CD4-positive, alpha-beta T cell treated with Interleukin-4 for 1 hour (primary cell): ENCODE measurements at regions not wholly inside any gene's neighbourhood (a gene's known extent, or its start where the extent isn't known, plus 50 kb on each side); places are given as distances from the start of the nearest gene placed in this dataset.

Experiments used
- DNase-seq, 2 donors: peaks; one replicate each; pipeline ENCODE4 v3.0.0-alpha.2; 2020 to 2022

DNA sequence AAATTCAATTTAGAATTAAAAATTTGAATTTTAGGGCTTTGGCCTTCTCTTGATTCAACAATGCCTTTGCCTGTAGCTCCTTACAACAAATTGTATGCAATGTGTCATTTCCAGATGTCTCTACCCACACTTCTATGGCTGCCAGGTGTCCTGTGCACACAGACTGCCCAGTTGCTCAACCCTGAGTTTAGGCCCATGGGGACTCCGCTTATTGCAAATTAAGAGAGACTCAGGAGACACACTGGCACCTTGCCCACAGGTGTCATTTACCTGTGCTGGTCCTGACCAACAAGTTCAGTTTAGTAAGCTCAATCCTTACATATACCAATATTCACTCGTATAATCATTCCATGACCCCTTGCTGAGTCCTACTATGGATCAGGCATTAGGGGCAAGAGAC is 236.1 kb downstream of the OMA1 start:
- no peak for DNase-seq

DNA sequence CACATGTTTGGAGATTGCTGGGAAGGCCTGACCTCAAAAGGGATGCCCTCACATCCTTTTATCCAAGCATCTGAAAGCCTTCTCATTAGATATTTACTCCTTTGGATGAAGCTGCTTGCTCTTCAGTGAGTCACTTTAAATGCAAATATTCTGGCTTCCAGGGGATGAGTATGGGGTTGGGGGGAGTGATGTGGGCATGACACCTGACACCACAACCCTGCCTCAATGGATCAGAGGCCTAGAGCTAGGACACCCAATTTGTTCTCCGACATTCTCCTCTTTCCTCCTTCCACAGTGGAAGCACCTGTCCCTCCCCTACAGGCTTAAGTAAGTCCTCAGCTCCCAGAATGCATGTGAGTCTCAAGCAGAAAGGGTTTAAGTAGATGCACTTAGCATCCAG is 238.3 kb downstream of the OMA1 start:
- DNase-seq, result no peak

DNA sequence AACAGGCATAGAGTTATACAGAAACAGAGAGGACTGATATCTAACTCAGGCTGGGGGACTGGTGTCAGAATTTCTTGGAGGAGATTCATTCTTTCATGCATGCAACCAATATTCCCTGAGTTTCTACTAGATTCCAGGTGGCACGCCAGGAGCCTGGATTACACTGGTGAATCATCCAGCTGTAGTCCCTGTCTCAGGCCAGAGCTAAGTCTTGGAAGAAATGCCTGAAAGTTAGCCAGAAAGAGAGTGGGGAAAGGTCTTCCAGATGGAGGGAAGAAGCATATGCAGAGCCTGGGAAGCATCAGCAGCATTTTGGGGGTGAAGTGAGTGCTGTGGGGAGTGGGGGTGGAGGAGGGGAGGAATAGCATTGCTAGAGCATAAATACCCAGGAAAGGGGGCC is 239.1 kb downstream of the OMA1 start:
- no peak for DNase-seq

DNA sequence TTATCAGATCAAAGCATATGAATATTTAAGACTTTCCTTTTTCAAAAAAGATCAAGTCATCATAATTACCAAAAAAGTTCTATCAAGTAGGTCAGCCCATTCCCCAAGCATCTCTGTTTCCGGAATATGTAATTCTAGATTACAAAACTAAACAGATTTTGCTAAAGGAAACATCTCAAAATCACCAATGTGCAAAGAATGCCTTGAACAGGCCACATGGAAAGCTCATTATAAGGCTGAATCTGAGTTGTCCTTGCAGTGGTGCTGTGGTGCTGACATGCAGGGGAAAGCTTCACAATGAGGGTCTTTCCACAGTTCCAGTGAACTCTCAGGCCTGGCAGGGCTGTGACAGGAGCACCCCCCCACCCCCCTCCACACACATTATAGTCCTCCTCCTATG is 240.9 kb downstream of the OMA1 start:
- DNase-seq, result no peak

DNA sequence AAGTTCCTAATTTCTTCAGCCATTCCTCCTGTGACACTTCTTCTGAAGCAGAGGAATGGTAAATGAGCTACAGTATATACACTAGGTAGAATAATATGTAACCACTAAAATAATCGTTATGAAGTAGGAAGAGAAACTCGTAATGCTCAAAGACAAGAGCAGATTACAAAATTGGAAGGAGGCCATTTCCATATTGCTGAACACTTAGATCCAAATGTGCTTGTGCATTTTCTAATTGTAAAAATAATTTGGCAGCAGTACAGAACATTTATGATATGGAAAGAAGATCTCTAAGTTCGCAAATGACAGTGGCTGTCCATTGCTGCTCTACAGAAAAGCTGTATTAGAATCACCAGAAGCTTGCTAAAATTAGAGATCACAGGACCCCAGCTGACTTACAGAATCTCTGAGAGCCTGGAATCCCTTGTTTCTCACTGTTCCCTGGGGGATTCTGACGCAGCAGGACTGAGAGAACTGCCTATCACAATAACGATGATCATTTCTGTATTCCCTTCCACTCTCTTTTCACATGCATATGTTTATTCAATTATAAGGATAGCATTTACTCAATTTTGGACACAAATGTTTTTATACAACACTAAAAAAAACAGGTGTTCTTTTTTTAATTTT is 242.1 kb downstream of the OMA1 start:
- DNase-seq, result no peak

DNA sequence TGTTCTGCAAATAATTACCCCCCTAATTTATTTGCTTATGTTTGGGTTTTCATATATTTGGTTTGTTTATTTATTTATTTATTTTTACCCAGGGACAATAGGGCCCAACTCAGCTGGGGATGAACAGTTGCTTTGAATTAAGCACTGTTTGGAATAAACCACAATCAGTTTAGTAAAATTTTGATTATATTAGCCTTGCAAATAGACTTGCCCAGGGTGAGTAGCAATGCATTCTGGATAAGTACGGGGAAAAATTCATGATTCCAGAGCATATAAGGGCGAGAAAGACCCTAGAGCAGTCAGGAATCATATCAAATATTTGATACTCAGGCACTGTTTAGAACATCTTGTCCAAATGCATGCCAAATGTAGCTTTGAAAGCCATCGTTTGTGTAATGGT is 242.7 kb downstream of the OMA1 start:
- no peak for DNase-seq

DNA sequence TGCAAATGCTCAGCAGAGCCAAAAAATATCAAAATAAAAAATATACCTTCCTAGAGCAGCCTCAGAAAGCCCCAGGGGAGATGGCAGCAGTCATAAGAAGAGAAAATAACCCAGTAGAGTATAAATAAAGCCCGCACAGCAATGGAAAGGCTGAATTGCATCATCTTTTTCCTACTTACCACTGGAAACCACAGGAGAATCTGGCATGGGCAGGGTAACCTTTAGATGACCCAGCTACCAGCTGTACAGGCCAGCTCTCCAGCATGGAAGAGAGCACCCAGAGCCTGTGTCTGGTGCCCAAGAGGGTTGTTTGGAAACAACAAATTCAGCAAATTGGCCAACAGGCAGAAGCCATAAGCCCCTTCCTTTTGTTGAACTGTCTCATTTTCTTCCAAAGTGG is 253.1 kb downstream of the OMA1 start:
- no peak for DNase-seq

DNA sequence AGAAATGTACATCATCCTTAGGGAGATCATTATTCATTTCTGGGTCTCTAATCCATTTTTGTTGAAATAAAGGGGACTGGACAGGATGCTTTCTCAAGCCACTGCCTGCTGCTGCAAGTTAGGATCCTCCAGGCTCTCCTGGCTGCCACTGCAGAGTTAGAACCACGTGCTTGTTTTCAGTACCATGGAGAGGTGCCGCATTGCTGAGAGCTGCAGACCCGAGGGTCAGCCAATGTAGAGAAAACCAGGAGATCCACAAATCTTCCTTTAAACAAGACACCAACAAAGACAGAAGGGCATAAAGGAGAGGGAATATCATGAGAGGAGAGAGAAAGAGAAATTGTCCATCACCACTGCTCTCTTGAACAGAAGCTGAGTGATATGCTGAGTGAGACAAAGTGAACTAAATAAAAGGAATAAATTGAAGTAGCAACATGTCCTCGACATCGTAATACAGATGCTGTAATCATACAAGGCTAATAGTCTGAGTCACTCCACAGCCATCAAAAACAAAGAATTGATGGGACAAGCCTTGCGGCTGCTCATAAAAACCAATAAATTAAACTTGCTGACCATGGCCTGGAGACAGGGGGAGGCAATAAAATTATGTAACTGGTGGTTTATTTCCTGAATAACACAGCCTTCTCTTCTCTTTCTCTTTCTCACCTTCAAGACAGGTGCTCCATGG is 255.7 kb downstream of the OMA1 start:
- no peak for DNase-seq

DNA sequence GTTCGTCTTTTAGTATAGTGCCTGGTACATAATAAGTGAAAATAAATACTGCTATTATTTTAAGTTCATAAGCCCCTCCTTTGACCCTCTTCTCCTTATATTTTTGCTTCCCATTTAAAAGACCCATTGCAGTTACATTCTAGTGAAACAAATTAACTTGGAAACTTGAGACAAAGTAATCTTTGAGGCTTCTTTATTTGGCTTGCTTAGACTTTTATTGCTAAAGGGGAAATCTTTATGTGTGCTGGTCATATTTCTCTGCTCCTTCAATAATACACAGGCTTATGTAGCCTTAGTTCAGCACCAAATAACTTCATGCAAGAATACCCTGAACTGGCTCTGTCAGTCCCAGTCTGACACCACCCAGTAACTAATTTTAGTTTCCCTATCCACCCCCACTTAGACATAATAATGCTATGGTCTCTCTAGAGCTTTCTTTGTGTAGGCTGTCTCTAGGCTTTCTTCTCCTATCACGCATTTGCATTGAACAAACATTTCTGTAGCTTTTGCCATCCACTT is 257.8 kb downstream of the OMA1 start:
- DNase-seq, result no peak

DNA sequence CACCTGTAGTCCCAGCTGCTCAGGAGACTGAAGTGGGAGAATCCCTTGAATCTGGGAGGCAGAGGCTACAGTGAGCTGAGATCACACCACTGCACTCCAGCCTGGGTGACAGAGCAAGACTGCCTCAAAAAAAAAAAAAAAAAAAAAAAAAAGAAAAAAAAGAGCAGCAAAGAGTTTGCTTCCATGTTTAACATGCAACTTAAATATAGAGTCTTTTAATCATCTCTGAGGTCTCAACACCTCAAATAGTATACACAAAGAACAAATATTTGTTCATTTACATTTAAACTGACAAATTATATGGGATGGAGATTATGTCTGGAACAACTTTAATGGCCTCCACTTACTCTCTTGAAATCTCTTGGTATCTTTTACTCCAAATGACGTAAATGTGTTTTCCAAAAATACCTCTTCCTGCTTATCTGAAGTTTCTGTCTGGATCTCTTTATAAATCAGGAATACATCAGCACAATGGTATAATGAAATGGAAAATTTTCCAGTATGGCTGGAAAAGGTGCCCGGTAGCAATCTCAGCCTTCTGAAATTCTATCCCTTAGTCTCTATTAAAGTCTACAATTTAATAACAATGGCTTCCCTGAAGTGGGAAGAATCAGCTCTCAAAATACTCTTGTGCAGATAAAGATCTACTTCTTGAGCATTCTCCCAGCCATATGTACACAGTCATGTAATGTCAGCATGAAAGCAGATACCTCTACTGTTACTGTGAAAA is 258.5 kb downstream of the OMA1 start:
- DNase-seq, result no peak

DNA sequence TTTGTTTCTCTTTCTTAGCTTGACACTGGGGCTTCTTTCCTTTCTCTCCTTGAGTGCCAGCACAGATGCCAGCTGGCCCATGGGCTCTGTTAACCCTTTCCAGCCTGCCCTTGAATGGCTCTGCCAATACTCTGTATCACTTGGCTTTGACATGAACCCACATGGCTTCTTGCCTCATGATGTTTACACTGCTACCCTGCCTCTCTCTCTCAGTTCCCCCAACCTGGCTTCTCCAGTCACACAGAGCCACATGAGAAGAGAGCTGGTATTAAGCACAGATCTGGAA is 262.4 kb downstream of the OMA1 start:
- no peak for DNase-seq

DNA sequence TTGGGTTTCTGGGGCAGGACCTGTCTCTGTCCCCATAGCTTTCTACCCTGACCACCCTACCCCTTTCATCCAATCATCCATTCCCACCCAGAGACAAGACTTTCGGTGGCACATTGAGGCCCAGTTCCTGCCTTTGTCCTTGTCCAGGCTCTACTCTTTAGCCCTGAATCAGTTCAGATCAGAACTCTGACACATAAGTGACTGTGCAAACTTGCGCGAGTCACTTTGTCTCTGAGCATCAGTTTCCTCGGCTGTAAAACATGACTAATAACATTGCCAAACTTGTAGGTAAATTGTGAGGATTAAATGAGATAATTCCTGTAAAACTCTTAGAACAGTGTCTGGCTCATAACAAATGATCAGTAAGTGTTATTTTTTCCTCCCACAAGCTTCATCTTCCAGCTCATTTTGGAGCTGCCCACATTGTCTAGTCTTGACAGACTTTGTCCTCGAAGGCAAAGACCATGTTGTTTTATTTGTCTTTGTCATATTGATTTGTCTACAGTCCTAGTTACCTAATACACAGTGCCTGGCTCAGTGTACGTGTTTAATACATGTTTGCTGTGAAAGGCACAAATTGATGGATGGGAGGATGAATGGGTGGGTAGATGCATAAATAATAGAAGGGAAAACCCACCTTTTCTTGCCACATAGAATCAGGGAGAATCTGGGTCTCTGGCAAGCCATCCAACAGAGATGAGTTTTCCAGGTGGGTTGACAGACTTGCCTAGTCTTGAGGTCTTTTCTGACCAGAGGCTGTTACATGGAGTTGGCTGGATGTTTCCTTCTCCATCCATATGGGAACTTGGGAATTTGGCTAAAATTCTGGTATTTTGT is 262.9 kb downstream of the OMA1 start:
- DNase-seq, result no peak

DNA sequence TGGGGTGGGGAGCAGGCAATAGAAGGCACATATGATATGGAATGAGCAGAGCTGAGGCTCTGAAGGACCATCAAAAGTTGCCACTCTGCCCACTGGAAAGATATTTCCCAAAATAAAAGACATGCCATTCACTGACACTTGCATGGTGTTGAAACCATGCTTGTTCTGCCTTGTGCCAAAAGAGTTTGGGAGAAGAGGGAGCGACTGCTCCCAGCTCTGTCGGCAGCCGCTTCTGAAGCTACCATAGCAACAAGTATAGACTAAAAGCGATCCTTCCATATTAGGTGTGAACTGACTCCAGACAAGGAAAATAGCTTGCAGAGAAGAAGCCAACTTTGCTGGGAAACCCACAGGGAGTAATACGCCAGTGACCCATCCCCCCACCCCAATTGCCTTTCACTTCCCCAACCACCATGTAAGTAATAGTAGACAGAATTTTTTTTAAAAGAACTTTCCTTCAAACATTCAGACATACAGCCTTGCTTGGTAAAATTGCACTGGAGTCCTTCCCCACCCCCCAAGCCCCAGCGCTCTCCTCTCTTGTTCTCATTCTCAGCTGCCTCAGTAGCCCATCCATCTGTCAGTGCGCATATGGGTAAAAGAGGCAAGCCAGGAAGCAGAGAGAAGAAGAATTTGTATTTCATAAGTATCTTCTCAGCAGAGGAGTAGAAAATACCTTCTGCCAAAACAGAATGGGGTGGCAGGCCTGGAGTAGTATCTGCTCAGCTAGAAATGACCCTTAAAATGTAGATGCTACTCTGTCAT is 263.7 kb downstream of the OMA1 start:
- DNase-seq, result no peak

DNA sequence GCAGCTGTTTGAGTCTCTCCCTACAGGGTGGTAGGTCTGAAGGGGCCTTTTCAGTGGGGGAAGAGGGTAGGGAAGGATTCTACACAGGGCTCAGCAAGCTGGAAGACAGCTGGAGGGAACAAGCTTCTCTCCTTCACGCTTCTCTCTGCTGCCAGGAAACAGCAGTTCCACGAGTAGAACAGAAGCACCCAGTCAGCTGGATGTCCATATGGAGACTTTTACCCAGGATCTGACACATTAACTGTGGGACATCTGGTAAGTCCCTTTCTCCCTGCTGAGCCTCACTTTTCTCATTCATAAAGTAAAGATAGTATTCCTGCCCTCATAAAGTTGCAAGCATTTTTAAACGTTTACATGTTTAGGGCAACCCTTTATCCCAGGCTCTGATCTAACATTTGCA is 280.3 kb downstream of the OMA1 start:
- no peak for DNase-seq

DNA sequence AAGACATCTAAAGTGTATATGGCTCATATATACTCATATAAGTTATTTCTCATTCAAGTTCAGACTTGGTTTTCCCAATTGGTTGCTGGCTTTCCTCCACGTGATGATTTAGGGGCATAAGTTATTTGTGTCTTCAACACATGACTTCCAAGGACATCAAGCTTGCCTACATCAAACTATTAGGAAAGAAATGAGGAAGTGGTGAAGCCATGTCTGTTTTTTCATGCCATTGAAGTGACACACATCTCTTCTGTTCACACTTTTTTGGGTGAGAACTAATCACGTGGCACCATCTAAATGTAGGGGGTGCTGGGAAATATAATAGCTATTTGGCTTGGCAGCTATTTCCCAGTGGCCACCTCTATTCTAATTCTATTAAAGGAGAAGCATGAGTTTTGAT is 282.1 kb downstream of the OMA1 start:
- no peak for DNase-seq

DNA sequence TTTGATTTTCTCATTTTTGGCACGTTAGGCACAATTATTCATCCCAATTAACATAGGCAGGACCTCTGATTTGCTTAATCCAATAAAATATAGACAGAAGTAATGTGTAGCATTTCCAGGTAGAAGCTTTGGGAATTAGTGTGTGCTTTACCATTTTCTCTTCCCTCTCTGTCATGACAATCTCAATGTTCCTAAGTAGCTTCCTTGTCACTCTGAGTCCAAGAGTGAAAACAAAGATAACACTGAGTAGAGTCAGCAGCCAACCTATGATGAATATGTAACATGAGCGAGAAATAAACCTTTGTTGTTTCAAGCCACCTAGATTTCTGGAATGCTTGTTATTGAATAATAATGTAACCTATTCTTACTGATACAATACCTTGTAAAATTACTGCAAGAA is 283.8 kb downstream of the OMA1 start:
- no peak for DNase-seq

DNA sequence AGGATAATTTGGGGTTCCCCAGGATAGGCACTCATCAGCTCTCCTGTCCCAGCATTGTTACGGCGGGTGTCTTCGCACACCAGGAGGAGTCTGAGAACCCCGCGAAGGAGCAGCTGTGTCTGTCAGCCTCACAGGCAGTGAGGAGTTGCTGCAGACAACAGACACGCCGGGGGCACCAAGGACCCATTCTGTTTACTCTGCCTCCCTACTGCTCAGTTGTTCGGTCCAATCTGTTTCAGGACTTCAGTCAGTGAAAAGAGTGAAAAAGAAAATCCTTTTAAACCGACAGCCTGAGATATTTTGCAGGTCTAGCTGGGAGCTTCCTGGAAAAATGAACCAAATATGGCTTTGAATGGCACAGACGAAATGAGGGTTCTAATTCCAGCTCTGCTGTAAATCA is 288.4 kb downstream of the OMA1 start:
- DNase-seq, result no peak

DNA sequence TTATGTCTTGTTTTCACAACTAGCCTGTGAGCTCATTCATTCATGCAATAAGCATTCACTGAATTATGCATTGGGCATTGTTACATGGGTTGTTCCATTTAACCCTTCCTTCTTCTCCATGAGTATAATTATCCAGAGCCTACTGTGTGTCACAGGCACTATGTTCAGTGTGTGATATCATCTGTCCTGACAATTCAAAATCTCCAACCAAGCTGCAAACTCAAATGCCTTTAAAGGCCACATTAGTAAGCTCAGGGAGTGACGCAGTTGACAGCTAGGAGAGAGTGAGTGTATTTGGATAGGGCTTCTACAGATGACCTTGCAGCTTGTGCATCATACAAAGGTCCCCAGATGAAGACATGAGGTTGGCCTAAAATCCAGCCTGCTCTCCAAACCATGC is 289.5 kb downstream of the OMA1 start:
- DNase-seq, result no peak

DNA sequence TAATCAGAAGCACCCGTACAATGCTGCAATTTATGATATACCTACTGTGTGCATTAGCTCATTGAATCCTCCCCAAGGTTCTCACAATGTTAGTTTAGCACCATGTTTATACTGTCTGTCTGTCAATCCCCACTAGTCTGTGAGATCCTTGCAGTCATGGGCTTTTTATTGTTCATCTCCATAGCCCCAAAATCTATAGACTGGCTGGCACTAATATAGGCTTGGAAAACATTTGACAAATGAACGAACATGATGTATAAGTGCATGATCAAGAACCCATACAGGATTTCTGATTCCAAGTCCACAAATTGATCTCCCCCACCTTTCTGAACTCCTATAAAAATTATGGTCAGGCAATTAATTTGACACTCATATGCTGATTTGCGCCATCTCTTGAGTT is 290.0 kb downstream of the OMA1 start:
- no peak for DNase-seq

DNA sequence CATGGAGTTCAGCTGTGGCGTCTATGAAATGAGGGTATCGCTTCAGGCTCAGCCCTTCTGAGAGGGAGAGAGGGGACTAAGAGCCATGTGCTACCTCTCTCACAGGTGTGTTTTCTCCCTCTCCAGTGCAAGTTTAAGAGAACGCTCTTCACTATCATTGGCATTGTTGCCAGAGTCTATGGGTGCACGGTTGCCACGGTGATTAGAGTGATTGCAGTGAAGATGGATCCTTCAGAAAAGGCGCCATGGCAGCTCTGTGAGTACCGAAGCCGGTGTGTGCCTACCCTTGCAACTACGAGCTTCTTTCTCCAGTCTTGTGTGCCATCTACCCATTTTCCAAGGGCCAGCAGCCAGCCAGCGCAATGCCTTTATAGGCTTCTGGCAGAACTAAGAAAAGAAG is 290.5 kb downstream of the OMA1 start:
- DNase-seq, result no peak

DNA sequence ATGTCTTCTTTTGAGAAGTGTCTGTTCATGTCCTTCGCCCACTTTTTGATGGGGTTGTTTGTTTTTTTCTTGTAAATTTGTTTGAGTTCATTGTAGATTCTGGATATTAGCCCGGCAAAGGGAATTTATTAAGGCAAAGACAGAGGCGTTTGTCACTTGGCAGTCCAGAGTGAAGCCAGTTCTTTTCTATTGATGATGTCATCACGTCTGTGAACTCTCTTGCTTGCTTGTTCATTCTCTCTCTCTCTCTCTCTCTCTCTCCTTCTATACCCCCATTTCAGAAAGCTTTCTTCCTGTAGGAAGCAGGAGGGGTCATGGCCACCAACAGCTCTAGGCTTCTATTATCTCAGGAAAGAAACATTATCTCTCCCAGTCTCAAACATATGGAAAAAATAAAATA is 291.3 kb downstream of the OMA1 start:
- DNase-seq, result no peak

DNA sequence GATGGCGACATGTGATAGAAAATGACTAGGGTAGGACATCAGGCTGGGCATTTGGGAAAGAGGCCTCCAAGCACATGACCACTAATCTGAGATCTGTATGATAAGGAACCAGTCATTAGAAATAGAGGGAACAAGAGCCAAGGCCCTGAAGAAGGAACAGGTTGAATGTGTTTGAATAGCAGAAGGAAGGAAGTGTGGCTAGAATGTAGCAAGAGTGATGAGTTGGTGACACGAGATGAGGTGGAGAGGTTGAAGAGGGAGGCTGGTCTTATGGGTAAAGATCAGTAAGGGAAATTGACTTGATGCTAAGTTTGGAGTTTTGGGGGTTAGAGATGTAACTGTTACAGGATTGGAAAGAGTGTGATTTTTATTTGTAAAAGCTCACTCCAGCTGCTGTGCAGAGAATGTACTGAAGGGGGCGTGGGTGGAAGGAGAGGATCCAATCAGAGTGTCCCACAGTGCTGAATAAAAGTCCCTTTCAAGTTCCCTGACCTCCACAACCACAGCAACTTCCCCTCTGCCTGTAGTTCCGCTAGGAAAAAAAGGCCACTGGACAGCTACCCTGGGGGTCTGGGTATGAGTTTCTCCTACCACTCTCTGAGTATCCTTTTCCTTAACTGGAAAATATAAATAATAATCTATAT is 295.0 kb downstream of the OMA1 start:
- DNase-seq, result no peak
